GM19239 (cell line): ENCODE measurements at regions not wholly inside any gene's neighbourhood (a gene's known extent, or its start where the extent isn't known, plus 50 kb on each side); places are given as distances from the start of the nearest gene placed in this dataset.

Experiments used
- DNase-seq: peaks from one replicate; pipeline ENCODE4 v3.0.0; 2011; ENCODE audit warnings: low spot score; ENCODE audit not compliant: insufficient read length
- FAIRE-seq: peaks from 2 replicates; lab custom pipeline; 2011; peaks lifted over from hg19 to GRCh38; lab: Jason Lieb, UNC

- FAIRE-seq = peak; percentile 86
- no peak for DNase-seq
Observed at GRCh38 chr6:26251354-26252076, 113.5 kb upstream of the BTN3A2 start.

- DNase-seq (no peak), FAIRE-seq (peak; percentile 74)
Observed at GRCh38 chr6:26252077-26252472, 112.9 kb upstream of the BTN3A2 start.

DNA sequence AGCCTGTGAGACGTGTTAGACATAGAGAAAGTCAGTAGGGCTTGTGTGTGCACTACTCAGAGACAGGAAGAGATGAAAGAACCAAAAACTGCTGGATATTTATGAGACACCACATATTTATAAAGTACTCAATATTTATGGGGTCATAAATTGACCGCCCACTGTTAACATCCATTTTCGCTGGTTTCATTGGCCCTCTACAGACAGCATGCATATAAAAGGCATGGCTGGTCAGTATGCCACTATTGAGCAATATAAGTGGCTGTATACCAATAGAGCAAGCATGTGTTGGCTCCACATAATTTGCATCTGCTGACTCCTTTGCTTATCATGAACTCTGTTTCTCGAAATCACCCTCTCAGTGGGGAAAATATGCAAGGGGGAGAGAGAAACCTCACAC lies 110.3 kb upstream of the BTN3A2 start:
- DNase-seq (no peak), FAIRE-seq (no peak)

DNA sequence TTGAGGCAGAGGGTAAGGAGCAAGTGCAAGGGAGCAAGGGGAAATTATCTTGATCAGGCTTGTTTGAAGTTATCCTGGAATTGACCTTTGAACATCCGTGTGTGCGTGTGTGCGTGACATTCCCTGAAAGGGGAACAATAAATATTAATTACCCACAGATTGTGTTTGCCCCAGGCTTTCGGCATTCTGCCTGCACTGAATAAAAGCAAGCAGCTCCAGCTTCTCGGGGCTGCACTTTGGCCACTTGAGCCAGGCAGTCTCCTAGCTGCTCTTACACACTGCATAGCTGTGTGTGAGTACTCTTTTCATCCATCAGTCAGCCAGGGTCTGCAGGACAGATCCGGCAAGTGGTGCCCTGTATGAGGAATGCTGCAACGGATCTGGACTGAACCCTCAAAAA lies 107.7 kb upstream of the BTN3A2 start:
- no peak for FAIRE-seq

GRCh38 chr6:26258212-26258977 lies 106.6 kb upstream of the BTN3A2 start:
- FAIRE-seq (no peak), DNase-seq (no peak)

More for the DNA sequence above, 107.7 kb upstream of the BTN3A2 start:
- no peak for DNase-seq

GRCh38 chr6:26260110-26260637 lies 104.8 kb upstream of the BTN3A2 start:
- DNase-seq (no peak), FAIRE-seq (no peak)

DNA sequence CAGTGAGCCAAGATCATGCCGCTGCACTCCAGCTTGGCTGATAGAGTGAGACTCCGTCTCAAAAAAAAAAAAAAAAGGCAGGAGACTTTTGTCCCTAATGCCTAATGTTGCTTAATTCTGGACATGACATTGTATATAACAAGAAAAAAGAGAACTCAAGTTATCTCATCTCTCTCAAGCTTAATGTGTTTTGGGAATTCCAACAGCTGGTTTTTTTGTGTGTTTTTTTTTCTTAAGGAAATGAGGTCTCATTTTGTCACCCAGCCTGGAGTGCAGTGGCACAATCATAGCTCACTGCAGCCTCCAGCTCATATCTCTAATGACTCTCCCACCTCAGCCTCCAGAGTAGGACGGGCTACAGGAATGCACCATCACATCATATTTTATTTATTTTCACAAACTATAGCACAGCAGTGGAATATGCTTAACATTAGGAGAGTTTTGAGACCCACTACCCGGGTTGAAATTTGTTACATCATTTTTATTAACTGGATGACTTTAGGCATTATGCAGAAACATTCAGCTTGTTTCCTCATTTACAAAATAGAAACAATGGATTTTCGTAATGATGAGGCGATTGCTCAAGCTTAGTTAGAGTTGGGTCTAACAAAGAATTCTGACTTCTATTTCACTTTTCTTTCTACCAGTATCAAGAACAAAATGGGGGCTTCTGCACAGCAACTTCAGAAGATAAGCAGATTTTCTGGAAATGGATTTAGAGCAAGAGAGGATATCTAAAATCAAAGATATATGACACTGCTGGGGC lies 104.1 kb upstream of the BTN3A2 start:
- DNase-seq (no peak), FAIRE-seq (no peak)

DNA sequence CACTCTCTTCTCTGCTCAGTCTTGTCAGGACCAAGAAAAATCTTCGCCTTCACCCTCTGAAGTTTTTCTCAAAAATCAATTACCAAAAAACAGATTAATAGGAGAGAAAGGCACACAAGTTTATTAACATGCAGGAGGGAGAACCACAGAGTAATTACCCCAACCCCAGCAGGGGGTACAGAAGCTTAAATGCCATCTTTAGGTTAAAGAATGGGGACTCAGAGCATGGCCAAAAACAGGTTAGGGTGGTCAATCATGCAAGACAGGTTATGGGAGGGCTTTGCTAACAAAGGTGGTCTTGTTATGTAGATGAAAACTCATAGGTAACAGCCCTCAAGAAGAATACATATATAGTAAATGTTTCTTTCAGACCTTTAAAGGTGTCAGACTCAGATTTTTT lies 100.5 kb upstream of the BTN3A2 start:
- DNase-seq = no peak
- no peak for FAIRE-seq

GRCh38 chr6:26267083-26267589 lies 97.9 kb upstream of the BTN3A2 start:
- no peak for DNase-seq
- no peak for FAIRE-seq

- DNase-seq = no peak
- no peak for FAIRE-seq
Observed at GRCh38 chr6:26268659-26269402, 96.2 kb upstream of the BTN3A2 start.

- DNase-seq (no peak), FAIRE-seq (no peak)
Observed at GRCh38 chr6:26269531-26270485, 95.2 kb upstream of the BTN3A2 start.

DNA sequence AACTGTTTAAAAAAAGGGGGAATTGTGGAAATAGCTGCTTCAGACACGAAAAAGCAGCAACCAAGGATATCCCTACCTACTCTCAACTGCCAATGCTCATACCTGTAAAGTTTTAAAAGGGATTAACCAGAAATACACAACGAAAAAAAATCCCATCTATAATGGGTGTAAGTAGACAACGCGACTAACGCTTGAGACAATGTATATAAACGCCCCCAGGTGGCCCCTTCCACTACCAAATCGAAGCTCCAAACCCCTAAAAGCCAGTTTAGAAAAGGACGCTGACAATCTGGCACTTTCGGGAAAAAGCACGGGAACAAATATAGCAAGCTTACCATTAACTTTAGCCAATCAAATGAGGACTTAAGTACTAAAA lies 94.5 kb upstream of the BTN3A2 start:
- DNase-seq (no peak), FAIRE-seq (no peak)

- DNase-seq (peak; percentile 53), FAIRE-seq (peak; percentile 94)
Observed at GRCh38 chr6:26270903-26271667, 93.9 kb upstream of the BTN3A2 start.

DNA sequence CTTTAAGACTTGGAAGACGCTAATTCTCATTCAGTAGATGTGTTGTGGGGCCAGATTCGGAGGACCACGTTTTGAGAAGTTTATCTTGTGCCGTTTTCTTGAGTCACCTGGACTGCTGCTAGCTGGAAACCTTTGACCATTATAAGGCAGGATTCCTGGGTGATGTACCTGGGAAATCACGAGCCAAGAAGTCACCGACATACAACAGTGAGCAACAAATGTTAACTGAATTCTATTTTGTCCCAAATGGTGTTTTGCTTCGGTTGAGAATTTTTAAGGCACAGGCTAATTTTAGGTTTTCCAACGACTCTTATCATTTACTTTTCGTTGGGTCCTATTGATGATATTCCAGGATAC lies 93.4 kb upstream of the BTN3A2 start:
- no peak for FAIRE-seq
- no peak for DNase-seq

DNA sequence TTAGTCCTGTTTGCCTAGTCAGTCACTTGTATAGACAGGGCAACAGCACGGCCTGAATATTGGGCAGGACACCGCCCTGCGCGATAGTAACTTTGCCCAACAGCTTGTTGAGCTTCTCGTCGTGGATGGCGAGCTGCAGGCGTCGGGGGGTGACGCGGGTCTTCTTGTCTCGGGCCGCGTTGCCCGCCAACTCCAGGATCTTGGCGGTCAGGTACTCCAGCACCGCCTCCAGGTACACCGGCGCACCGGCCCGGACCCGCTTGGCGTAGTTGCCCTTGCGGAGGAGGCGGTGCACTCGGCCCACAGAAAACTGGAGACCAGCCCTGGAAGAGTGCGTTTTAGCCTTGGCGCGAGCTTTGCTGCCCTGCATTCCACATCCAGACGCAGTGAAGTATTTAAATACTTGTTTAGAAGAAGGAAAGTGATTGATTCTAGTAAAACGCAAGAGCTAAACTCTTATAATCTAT lies 92.8 kb upstream of the BTN3A2 start:
- FAIRE-seq (no peak), DNase-seq (no peak)

GRCh38 chr6:26273673-26274588 lies 91.1 kb upstream of the BTN3A2 start:
- DNase-seq (no peak), FAIRE-seq (peak; percentile 82)

- FAIRE-seq = no peak
- DNase-seq = no peak
Observed at GRCh38 chr6:26275663-26276062, 89.3 kb upstream of the BTN3A2 start.
